ENCODE measurements at regions not wholly inside any gene's neighbourhood (a gene's known extent, or its start where the extent isn't known, plus 50 kb on each side); places are given as distances from the start of the nearest gene placed in this dataset.
"Not testable (repeated sequence)": the region's sequence is repeated elsewhere in the genome, so short reads cannot be mapped to it uniquely, and the experiment has no call there.

DNA sequence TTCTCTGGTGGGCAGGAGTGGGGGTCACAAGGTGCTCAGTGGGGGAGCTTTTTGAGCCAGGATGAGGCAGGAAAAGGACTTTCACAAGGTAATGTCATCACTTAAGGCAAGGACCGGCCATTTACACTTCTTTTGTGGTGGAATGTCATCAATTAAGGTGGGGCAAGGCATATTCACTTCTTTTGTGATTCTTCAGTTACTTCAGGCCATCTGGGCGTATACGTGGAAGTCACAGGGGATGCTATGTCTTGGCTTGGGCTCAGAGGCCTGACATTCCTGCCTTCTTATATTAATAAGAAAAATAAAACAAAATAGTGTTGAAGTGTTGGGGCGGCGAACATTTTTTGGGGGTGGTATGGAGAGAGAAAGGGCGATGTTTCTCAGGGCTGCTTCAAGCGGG lies 179.5 kb downstream of the CD83 start:
- TF ChIP-seq YY1 (IDR thresholded peaks at IDR 0.05; ENCODE audit: low read depth); EP300 (IDR thresholded peaks at IDR 0.05; ENCODE audit: borderline replicate concordance in 1 of 2, low read depth in 1 of 2, low read length in 1 of 2); FOSL2 (IDR thresholded peaks at IDR 0.05; ENCODE audit: borderline replicate concordance, low read depth); ELF1 (IDR thresholded peaks at IDR 0.05); RCOR1 (IDR thresholded peaks at IDR 0.05; ENCODE audit: low read length); TEAD4 (IDR thresholded peaks at IDR 0.05; ENCODE audit: borderline replicate concordance, insufficient read depth); NFIC (IDR thresholded peaks at IDR 0.05; ENCODE audit: borderline replicate concordance); SMC3 (IDR thresholded peaks at IDR 0.05; ENCODE audit: low read depth, low read length): not testable (repeated sequence)
- TF ChIP-seq, protein P1, sequence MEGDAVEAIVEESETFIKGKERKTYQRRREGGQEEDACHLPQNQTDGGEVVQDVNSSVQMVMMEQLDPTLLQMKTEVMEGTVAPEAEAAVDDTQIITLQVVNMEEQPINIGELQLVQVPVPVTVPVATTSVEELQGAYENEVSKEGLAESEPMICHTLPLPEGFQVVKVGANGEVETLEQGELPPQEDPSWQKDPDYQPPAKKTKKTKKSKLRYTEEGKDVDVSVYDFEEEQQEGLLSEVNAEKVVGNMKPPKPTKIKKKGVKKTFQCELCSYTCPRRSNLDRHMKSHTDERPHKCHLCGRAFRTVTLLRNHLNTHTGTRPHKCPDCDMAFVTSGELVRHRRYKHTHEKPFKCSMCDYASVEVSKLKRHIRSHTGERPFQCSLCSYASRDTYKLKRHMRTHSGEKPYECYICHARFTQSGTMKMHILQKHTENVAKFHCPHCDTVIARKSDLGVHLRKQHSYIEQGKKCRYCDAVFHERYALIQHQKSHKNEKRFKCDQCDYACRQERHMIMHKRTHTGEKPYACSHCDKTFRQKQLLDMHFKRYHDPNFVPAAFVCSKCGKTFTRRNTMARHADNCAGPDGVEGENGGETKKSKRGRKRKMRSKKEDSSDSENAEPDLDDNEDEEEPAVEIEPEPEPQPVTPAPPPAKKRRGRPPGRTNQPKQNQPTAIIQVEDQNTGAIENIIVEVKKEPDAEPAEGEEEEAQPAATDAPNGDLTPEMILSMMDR (IDR thresholded peaks at IDR 0.05) = not testable (repeated sequence)
- TF ChIP-seq, protein P2, sequence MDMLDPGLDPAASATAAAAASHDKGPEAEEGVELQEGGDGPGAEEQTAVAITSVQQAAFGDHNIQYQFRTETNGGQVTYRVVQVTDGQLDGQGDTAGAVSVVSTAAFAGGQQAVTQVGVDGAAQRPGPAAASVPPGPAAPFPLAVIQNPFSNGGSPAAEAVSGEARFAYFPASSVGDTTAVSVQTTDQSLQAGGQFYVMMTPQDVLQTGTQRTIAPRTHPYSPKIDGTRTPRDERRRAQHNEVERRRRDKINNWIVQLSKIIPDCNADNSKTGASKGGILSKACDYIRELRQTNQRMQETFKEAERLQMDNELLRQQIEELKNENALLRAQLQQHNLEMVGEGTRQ (IDR thresholded peaks at IDR 0.05; ENCODE audit: borderline replicate concordance, low read depth, low read length) = not testable (repeated sequence)
- TF ChIP-seq, protein P3, sequence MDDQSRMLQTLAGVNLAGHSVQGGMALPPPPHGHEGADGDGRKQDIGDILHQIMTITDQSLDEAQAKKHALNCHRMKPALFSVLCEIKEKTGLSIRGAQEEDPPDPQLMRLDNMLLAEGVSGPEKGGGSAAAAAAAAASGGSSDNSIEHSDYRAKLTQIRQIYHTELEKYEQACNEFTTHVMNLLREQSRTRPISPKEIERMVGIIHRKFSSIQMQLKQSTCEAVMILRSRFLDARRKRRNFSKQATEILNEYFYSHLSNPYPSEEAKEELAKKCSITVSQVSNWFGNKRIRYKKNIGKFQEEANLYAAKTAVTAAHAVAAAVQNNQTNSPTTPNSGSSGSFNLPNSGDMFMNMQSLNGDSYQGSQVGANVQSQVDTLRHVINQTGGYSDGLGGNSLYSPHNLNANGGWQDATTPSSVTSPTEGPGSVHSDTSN (IDR thresholded peaks at IDR 0.05) = not testable (repeated sequence)

Measured in SK-N-SH (cell line).